ENCODE measurements at regions not wholly inside any gene's neighbourhood (a gene's known extent, or its start where the extent isn't known, plus 50 kb on each side); places are given as distances from the start of the nearest gene placed in this dataset.

DNA sequence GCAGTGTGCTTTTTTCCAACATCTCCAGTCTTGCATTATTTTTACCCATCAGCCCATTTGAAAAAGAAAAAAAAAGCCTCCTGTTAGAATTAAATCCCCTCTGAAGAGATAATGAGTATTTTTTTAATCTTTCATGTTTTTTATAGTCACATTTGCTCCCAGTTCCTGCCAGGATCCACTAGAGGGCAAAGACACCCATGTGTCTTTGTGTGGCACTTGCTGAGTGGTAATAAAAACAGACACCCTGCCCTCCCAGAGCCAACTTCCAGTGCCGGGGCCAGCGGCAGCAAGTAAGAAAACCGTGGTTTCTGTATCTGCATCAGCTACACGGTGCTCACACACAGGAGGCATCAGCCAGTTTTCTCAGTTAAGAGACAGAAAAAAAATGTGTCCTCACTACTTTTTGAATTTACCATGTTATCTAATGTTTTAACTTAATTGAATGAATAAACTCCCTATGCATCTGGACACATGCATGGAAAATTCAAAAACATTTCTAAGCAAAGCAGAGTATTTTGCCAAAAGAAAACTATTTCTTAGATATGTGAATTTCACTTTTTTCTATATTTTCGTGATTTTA is 70.2 kb upstream of the PLEKHG4B start:
- TF ChIP-seq, protein P1, sequence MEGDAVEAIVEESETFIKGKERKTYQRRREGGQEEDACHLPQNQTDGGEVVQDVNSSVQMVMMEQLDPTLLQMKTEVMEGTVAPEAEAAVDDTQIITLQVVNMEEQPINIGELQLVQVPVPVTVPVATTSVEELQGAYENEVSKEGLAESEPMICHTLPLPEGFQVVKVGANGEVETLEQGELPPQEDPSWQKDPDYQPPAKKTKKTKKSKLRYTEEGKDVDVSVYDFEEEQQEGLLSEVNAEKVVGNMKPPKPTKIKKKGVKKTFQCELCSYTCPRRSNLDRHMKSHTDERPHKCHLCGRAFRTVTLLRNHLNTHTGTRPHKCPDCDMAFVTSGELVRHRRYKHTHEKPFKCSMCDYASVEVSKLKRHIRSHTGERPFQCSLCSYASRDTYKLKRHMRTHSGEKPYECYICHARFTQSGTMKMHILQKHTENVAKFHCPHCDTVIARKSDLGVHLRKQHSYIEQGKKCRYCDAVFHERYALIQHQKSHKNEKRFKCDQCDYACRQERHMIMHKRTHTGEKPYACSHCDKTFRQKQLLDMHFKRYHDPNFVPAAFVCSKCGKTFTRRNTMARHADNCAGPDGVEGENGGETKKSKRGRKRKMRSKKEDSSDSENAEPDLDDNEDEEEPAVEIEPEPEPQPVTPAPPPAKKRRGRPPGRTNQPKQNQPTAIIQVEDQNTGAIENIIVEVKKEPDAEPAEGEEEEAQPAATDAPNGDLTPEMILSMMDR (IDR thresholded peaks at IDR 0.05): no peak
- no peak for TF ChIP-seq EP300 (IDR thresholded peaks at IDR 0.05)
- TF ChIP-seq POLR2A (IDR thresholded peaks at IDR 0.05): no peak

All from ovary (tissue), 3 donors.